ENCODE measurements at regions not wholly inside any gene's neighbourhood (a gene's known extent, or its start where the extent isn't known, plus 50 kb on each side); places are given as distances from the start of the nearest gene placed in this dataset.

GRCh38 chr4:1462009-1462767, 55.9 kb upstream of the NKX1-1 start:
- H3K4me1 ChIP-seq (ENCODE audit: insufficient read depth, low read length, poor library complexity, severe bottlenecking): no peaks in the 10 kb centered on the region
- H3K4me2 ChIP-seq (ENCODE audit: low read length): no peak overlapping the region
- no peaks in the 10 kb centered on the region for H3K9me2 ChIP-seq (ENCODE audit: insufficient read depth, low read length)
- no peaks in the 10 kb centered on the region for H4K20me1 ChIP-seq (ENCODE audit: insufficient read depth, low read length)
- ChIA-PET CTCF (ENCODE audit: unreplicated experiment) (no interaction called here), POLR2A (interaction anchor here (0.6 kb wide), 1 partner anchor 1317 kb away, joined by 3 read pairs; no protein-coding TSS in a partner anchor)
- no peak overlapping the region for H3K4me3 ChIP-seq (ENCODE audit: low read depth, low read length, poor library complexity, severe bottlenecking)
- no peaks in the 10 kb centered on the region for H3K9me3 ChIP-seq (ENCODE audit: low read length)
- no peaks in the 10 kb centered on the region for H3K79me2 ChIP-seq (ENCODE audit: insufficient read depth, low read depth, low read length)
- H3K27ac ChIP-seq (ENCODE audit: low read depth, low read length, poor library complexity, severe bottlenecking): no peak overlapping the region
- intact Hi-C loops (cut with micrococcal nuclease; ENCODE audit: unreplicated experiment): no loop called here
- TF ChIP-seq CTCF (conservative IDR thresholded peaks at IDR 0.05; ENCODE audit: low read length) (no peak), EZH2phosphoT487 (IDR thresholded peaks at IDR 0.05; ENCODE audit: borderline replicate concordance, low read depth, low read length) (no peak)
- no peak overlapping the region for H2AFZ ChIP-seq (ENCODE audit: low read length)
- H3K36me3 ChIP-seq (ENCODE audit: insufficient read depth, low read length): no peaks in the 10 kb centered on the region
- DNase-seq (ENCODE audit: low spot score): no peak
- BruUV-seq (replicated peaks): no TSS peak

DNA sequence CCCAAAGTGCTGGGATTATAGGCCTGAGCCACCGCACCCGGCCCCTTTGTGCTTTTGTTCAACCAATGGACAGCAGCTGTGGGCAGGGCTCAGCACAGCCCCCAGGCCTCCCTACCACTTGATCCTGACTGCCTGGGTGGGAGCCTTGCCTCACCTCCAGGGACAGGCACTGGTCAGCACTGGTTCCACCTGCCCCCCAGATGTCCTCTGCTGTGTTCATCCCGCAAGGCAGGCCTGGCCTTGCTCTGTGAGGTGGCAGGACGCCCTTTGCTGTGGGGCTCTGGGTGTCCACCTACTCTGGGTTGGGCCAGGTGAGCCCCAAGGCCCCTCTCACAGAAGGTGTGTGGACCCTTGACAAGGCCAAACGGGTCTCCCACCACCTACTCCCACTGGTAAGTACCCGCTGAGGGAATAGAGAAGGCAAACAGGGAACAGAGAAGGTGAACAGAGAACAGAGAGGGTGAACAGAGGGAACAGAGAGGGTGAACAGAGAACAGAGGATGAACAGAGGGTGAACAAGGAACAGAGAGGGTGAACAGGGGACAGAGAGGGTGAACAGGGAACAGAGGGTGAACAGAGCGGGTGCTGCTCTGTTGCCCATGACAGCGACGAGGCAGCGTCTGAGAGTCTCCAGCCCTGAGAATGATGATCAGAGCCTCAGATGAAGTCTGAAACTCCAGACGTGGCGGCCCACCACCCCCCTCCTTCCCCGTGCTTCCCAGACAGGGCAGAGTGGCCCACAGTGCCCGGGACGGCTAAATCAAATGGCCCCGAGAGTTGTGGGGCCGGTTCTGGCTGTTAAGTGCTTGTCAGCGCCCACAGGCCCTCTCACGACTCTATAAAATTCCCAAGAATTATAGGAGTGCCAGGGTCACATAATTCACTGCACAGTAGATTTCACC, 55.0 kb upstream of the NKX1-1 start:
- H3K9me2 ChIP-seq (ENCODE audit: insufficient read depth, low read length): no peaks in the 10 kb centered on the region
- H3K9me3 ChIP-seq (ENCODE audit: low read length): no peaks in the 10 kb centered on the region
- TF ChIP-seq EZH2phosphoT487 (IDR thresholded peaks at IDR 0.05; ENCODE audit: borderline replicate concordance, low read depth, low read length) (no peak), CTCF (conservative IDR thresholded peaks at IDR 0.05; ENCODE audit: low read length) (no peak)
- no peak for DNase-seq (ENCODE audit: low spot score)
- H3K4me2 ChIP-seq (ENCODE audit: low read length): no peak overlapping the region
- no peaks in the 10 kb centered on the region for H3K36me3 ChIP-seq (ENCODE audit: insufficient read depth, low read length)
- POLR2A ChIA-PET: no interaction called here
- H3K27ac ChIP-seq (ENCODE audit: low read depth, low read length, poor library complexity, severe bottlenecking): no peak overlapping the region
- H2AFZ ChIP-seq (ENCODE audit: low read length): no peak overlapping the region
- no peaks in the 10 kb centered on the region for H4K20me1 ChIP-seq (ENCODE audit: insufficient read depth, low read length)
- no TSS peak for BruUV-seq (replicated peaks)
- no peaks in the 10 kb centered on the region for H3K4me1 ChIP-seq (ENCODE audit: insufficient read depth, low read length, poor library complexity, severe bottlenecking)
- CTCF ChIA-PET (ENCODE audit: unreplicated experiment): no interaction called here
- no peak overlapping the region for H3K4me3 ChIP-seq (ENCODE audit: low read depth, low read length, poor library complexity, severe bottlenecking)
- intact Hi-C loops (cut with micrococcal nuclease; ENCODE audit: unreplicated experiment): no loop called here
- H3K79me2 ChIP-seq (ENCODE audit: insufficient read depth, low read depth, low read length): no peaks in the 10 kb centered on the region

All from OCI-LY7 (cell line).